CD4-positive, alpha-beta memory T cell (primary cell): ENCODE measurements at regions not wholly inside any gene's neighbourhood (a gene's known extent, or its start where the extent isn't known, plus 50 kb on each side); places are given as distances from the start of the nearest gene placed in this dataset.

Experiments used
- CTCF ChIA-PET: fragments of 350-600 bp; sonication (Branson Sonifier 250); formaldehyde crosslinking; loops from one replicate; lab custom pipeline; 2021; ENCODE audit warnings: inconsistent platforms; ENCODE audit not compliant: partially characterized antibody; lab: Charles Lee
- POLR2A ChIA-PET: fragments of 350-600 bp; sonication (Branson Sonifier 250); formaldehyde crosslinking; loops from one replicate; lab custom pipeline; 2021; ENCODE audit not compliant: partially characterized antibody; lab: Charles Lee
- DNase-seq, 5 donors: peaks; one replicate each; pipeline versions ENCODE4 v3.0.0 to v3.0.0-alpha.2; 2020 to 2022; ENCODE audit warnings: mixed read lengths in 1 of 5
- H3K27ac ChIP-seq: one replicate; pipeline ENCODE4 v1.7.0; 2013; ENCODE audit warnings: low read depth, low read length
- H3K27me3 ChIP-seq: 2 replicates; pipeline ENCODE4 v1.7.0; 2013; ENCODE audit warnings: mild to moderate bottlenecking, low read length, moderate library complexity; ENCODE audit not compliant: insufficient read depth
- H3K36me3 ChIP-seq: 2 replicates; pipeline ENCODE4 v1.7.0; 2013; ENCODE audit warnings: mild to moderate bottlenecking, low read length, moderate library complexity; ENCODE audit not compliant: insufficient read depth
- H3K4me1 ChIP-seq: 2 replicates; pipeline ENCODE4 v1.7.0; 2013; ENCODE audit warnings: mild to moderate bottlenecking, low read length, moderate library complexity; ENCODE audit not compliant: insufficient read depth
- H3K4me3 ChIP-seq, 2 donors: one replicate each; pipeline ENCODE4 v1.7.0; 2013; ENCODE audit warnings: low read length in 2 of 2, mild to moderate bottlenecking in 1 of 2
- H3K9me3 ChIP-seq, 2 donors: one replicate each; pipeline ENCODE4 v1.7.0; 2013; ENCODE audit warnings: low read length in 2 of 2, control low read depth in 1 of 2; ENCODE audit not compliant: control insufficient read depth in 1 of 2
- H3K27ac Mint-ChIP-seq, 7 donors: one replicate each; pipeline ENCODE4 v1.8.0; 2020 to 2021; ENCODE audit warnings: mixed read lengths in 7 of 7, mild to moderate bottlenecking in 6 of 7, inconsistent platforms in 3 of 7, moderate library complexity in 3 of 7
- H3K27me3 Mint-ChIP-seq, 2 donors: one replicate each; pipeline ENCODE4 v1.8.0; 2020 to 2021; ENCODE audit warnings: mixed read lengths in 2 of 2
- H3K36me3 Mint-ChIP-seq, 2 donors: one replicate each; pipeline ENCODE4 v1.8.0; 2020 to 2021; ENCODE audit warnings: mixed read lengths in 2 of 2, inconsistent platforms in 1 of 2, mild to moderate bottlenecking in 1 of 2
- H3K4me1 Mint-ChIP-seq, 4 donors: one replicate each; pipeline ENCODE4 v1.8.0; 2020 to 2021; ENCODE audit warnings: mixed read lengths in 4 of 4, mild to moderate bottlenecking in 1 of 4
- H3K4me3 Mint-ChIP-seq, 8 donors: one replicate each; pipeline ENCODE4 v1.8.0; 2020 to 2021; ENCODE audit warnings: mixed read lengths in 8 of 8, mild to moderate bottlenecking in 7 of 8, moderate library complexity in 6 of 8, inconsistent platforms in 3 of 8
- H3K9me3 Mint-ChIP-seq, 8 donors: one replicate each; pipeline ENCODE4 v1.8.0; 2020 to 2021; ENCODE audit warnings: mixed read lengths in 8 of 8, mild to moderate bottlenecking in 5 of 8, inconsistent platforms in 3 of 8, moderate library complexity in 1 of 8
- intact Hi-C: fragments of 100-400 bp; cut with micrococcal nuclease; formaldehyde crosslinking; loops from one replicate; pipeline ENCODE4 v1.15.1; 2023

- H3K36me3 Mint-ChIP-seq = no peaks in the 10 kb centered on the region
- POLR2A ChIA-PET = no interaction called here
These were observed 134.2 kb upstream of the PAQR3 start for GRCh38 chr4:79073471-79073870.

GRCh38 chr4:79065262-79065661 is 126.0 kb upstream of the PAQR3 start:
- no peaks in the 10 kb centered on the region for H3K27me3 ChIP-seq
- no peaks in the 10 kb centered on the region for H3K4me1 Mint-ChIP-seq
- no peaks in the 10 kb centered on the region for H3K27me3 Mint-ChIP-seq
- no peaks in the 10 kb centered on the region for H3K9me3 ChIP-seq
- ChIA-PET POLR2A (no interaction called here), CTCF (no interaction called here)
- no peaks in the 10 kb centered on the region for H3K4me1 ChIP-seq
- H3K4me3 ChIP-seq = no peak overlapping the region
- no peak for DNase-seq
- H3K27ac Mint-ChIP-seq = no peak overlapping the region
- no peaks in the 10 kb centered on the region for H3K36me3 ChIP-seq
- peaks cover 0 to 3% (median 0%) of the 10 kb centered on the region in 8 donors for H3K9me3 Mint-ChIP-seq
- intact Hi-C loops = no loop called here
- no peaks in the 10 kb centered on the region for H3K36me3 Mint-ChIP-seq
- no peak overlapping the region for H3K4me3 Mint-ChIP-seq
- H3K27ac ChIP-seq = no peak overlapping the region

More at GRCh38 chr4:79073471-79073870, 134.2 kb upstream of the PAQR3 start:
- H3K9me3 Mint-ChIP-seq = peaks cover 3 to 14% (median 8%) of the 10 kb centered on the region in 8 donors
- no peaks in the 10 kb centered on the region for H3K4me1 Mint-ChIP-seq
- H3K4me3 ChIP-seq = no peak overlapping the region
- H3K27me3 ChIP-seq = no peaks in the 10 kb centered on the region
- H3K27ac ChIP-seq = no peak overlapping the region
- no peaks in the 10 kb centered on the region for H3K27me3 Mint-ChIP-seq
- no peak overlapping the region for H3K4me3 Mint-ChIP-seq
- H3K27ac Mint-ChIP-seq = no peak overlapping the region
- DNase-seq = no peak
- H3K9me3 ChIP-seq = no peaks in the 10 kb centered on the region
- CTCF ChIA-PET = no interaction called here
- no peaks in the 10 kb centered on the region for H3K4me1 ChIP-seq
- H3K36me3 ChIP-seq = no peaks in the 10 kb centered on the region
- intact Hi-C loops = no loop called here

GRCh38 chr4:79064806-79065205 is 125.6 kb upstream of the PAQR3 start:
- Mint-ChIP-seq H3K27me3 (no peaks in the 10 kb centered on the region), H3K36me3 (no peaks in the 10 kb centered on the region), H3K4me1 (no peaks in the 10 kb centered on the region), H3K4me3 (no peak overlapping the region), H3K27ac (no peak overlapping the region), H3K9me3 (peaks cover 0 to 3% (median 0%) of the 10 kb centered on the region in 8 donors)
- no peaks in the 10 kb centered on the region for H3K36me3 ChIP-seq
- no peak overlapping the region for H3K27ac ChIP-seq
- no peak overlapping the region for H3K4me3 ChIP-seq
- no peaks in the 10 kb centered on the region for H3K27me3 ChIP-seq
- ChIA-PET POLR2A (no interaction called here), CTCF (no interaction called here)
- no peaks in the 10 kb centered on the region for H3K4me1 ChIP-seq
- intact Hi-C loops = no loop called here
- no peaks in the 10 kb centered on the region for H3K9me3 ChIP-seq
- no peak for DNase-seq

- CTCF ChIA-PET = no interaction called here
- H3K27ac Mint-ChIP-seq = no peak overlapping the region
- intact Hi-C loops = no loop called here
These were observed 120.6 kb upstream of the PAQR3 start for GRCh38 chr4:79059631-79060399.

GRCh38 chr4:79057772-79058171 is 118.5 kb upstream of the PAQR3 start:
- H3K9me3 Mint-ChIP-seq = no peaks in the 10 kb centered on the region
- intact Hi-C loops = no loop called here
- H3K27ac Mint-ChIP-seq = no peak overlapping the region
- H3K4me1 Mint-ChIP-seq = no peaks in the 10 kb centered on the region
- ChIA-PET CTCF (no interaction called here), POLR2A (no interaction called here)
- H3K27me3 Mint-ChIP-seq = no peaks in the 10 kb centered on the region
- no peak for DNase-seq
- H3K9me3 ChIP-seq = no peaks in the 10 kb centered on the region
- H3K36me3 Mint-ChIP-seq = no peaks in the 10 kb centered on the region
- no peaks in the 10 kb centered on the region for H3K36me3 ChIP-seq
- no peak overlapping the region for H3K4me3 ChIP-seq
- H3K27me3 ChIP-seq = no peaks in the 10 kb centered on the region
- H3K4me1 ChIP-seq = no peaks in the 10 kb centered on the region
- H3K27ac ChIP-seq = no peak overlapping the region
- no peak overlapping the region for H3K4me3 Mint-ChIP-seq

More at GRCh38 chr4:79059631-79060399, 120.6 kb upstream of the PAQR3 start:
- no peaks in the 10 kb centered on the region for H3K9me3 ChIP-seq
- POLR2A ChIA-PET = no interaction called here
- no peaks in the 10 kb centered on the region for H3K4me1 ChIP-seq
- H3K4me3 ChIP-seq = no peak overlapping the region
- H3K4me3 Mint-ChIP-seq = no peak overlapping the region
- H3K36me3 Mint-ChIP-seq = no peaks in the 10 kb centered on the region
- no peaks in the 10 kb centered on the region for H3K9me3 Mint-ChIP-seq
- no peak overlapping the region for H3K27ac ChIP-seq
- no peak for DNase-seq
- H3K36me3 ChIP-seq = no peaks in the 10 kb centered on the region
- H3K27me3 ChIP-seq = no peaks in the 10 kb centered on the region
- H3K27me3 Mint-ChIP-seq = no peaks in the 10 kb centered on the region
- H3K4me1 Mint-ChIP-seq = no peaks in the 10 kb centered on the region

GRCh38 chr4:79053754-79054153 is 114.5 kb upstream of the PAQR3 start:
- Mint-ChIP-seq H3K27me3 (peaks cover 0 to 3% of the 10 kb centered on the region in 2 donors), H3K4me1 (no peaks in the 10 kb centered on the region), H3K4me3 (no peak overlapping the region), H3K36me3 (no peaks in the 10 kb centered on the region), H3K27ac (no peak overlapping the region), H3K9me3 (no peaks in the 10 kb centered on the region)
- H3K4me3 ChIP-seq = no peak overlapping the region
- CTCF ChIA-PET = no interaction called here
- H3K4me1 ChIP-seq = no peaks in the 10 kb centered on the region
- H3K27me3 ChIP-seq = no peaks in the 10 kb centered on the region
- intact Hi-C loops = no loop called here
- no peak overlapping the region for H3K27ac ChIP-seq
- no peak for DNase-seq
- H3K9me3 ChIP-seq = no peaks in the 10 kb centered on the region
- POLR2A ChIA-PET = no interaction called here
- no peaks in the 10 kb centered on the region for H3K36me3 ChIP-seq

GRCh38 chr4:79050541-79050880 is 111.3 kb upstream of the PAQR3 start:
- Mint-ChIP-seq H3K27me3 (peaks cover 0 to 3% of the 10 kb centered on the region in 2 donors), H3K4me3 (no peak overlapping the region), H3K36me3 (no peaks in the 10 kb centered on the region), H3K4me1 (no peaks in the 10 kb centered on the region), H3K9me3 (no peaks in the 10 kb centered on the region), H3K27ac (no peak overlapping the region)
- intact Hi-C loops = no loop called here
- Histone ChIP-seq H3K27me3 (no peaks in the 10 kb centered on the region), H3K4me3 (no peak overlapping the region), H3K36me3 (no peaks in the 10 kb centered on the region), H3K9me3 (no peaks in the 10 kb centered on the region), H3K27ac (no peak overlapping the region), H3K4me1 (no peaks in the 10 kb centered on the region)
- ChIA-PET CTCF (no interaction called here), POLR2A (no interaction called here)
- DNase-seq = no peak
